ENCODE measurements at regions not wholly inside any gene's neighbourhood (a gene's known extent, or its start where the extent isn't known, plus 50 kb on each side); places are given as distances from the start of the nearest gene placed in this dataset.

- H3K27me3 ChIP-seq (ENCODE audit: control insufficient read depth in 1 of 2, insufficient read depth in 1 of 2, low read length in 2 of 2): peaks cover 0 to 3% of the 10 kb centered on the region in 2 experiments
- 71% methylated on average over 6 of the region's 7 CpGs for WGBS
- no peaks in the 10 kb centered on the region for H3K79me1 ChIP-seq (replicated peaks; ENCODE audit: low read length, poor library complexity, severe bottlenecking)
Observed at GRCh38 chr15:93420477-93420876, 331.5 kb upstream of the RGMA start.

GRCh38 chr15:93420050-93420452 is 331.0 kb upstream of the RGMA start:
- no peak overlapping the region for H4K91ac ChIP-seq (ENCODE audit: low read length)
- no peak overlapping the region for H4K8ac ChIP-seq (ENCODE audit: low read length)
- H3K79me1 ChIP-seq (replicated peaks; ENCODE audit: low read length, poor library complexity, severe bottlenecking): no peaks in the 10 kb centered on the region
- H3K4me3 ChIP-seq (ENCODE audit: insufficient read depth in 1 of 2, low read depth in 1 of 2, low read length in 2 of 2): no peak overlapping the region
- no peak overlapping the region for H3K4me2 ChIP-seq (ENCODE audit: low read length, poor library complexity, severe bottlenecking)
- DNase-seq: no peak
- H3K18ac ChIP-seq (ENCODE audit: low read depth in 1 of 2, low read length in 2 of 2): no peak overlapping the region
- H2AFZ ChIP-seq (ENCODE audit: low read depth, low read length): no peak overlapping the region
- peaks cover 0 to 3% of the 10 kb centered on the region in 2 experiments for H3K27me3 ChIP-seq (ENCODE audit: control insufficient read depth in 1 of 2, insufficient read depth in 1 of 2, low read length in 2 of 2)
- 32% methylated on average over 1 of the region's 1 CpG for WGBS
- no peak overlapping the region for H3K14ac ChIP-seq (ENCODE audit: low read length in 2 of 2)
- no peaks in the 10 kb centered on the region for H3K9me3 ChIP-seq (ENCODE audit: control insufficient read depth, low read length)
- no peak overlapping the region for H2AK5ac ChIP-seq (ENCODE audit: low read length, severe bottlenecking)
- no peak overlapping the region for H3K9ac ChIP-seq (ENCODE audit: low read length)
- no peaks in the 10 kb centered on the region for H3K36me3 ChIP-seq (ENCODE audit: control insufficient read depth in 1 of 2, insufficient read depth in 2 of 2, low read depth in 1 of 2, low read length in 2 of 2)
- H2BK15ac ChIP-seq (ENCODE audit: low read depth, poor library complexity, severe bottlenecking): no peak overlapping the region
- H2BK120ac ChIP-seq (ENCODE audit: low read depth, low read length): no peak overlapping the region
- H3K27ac ChIP-seq (ENCODE audit: low read length, poor library complexity, severe bottlenecking): no peak overlapping the region
- no peak overlapping the region for H3K23ac ChIP-seq (ENCODE audit: low read length in 2 of 2)
- H3K4ac ChIP-seq (ENCODE audit: low read depth in 1 of 2, low read length in 2 of 2): no peak overlapping the region
- no peak overlapping the region for H2BK12ac ChIP-seq (ENCODE audit: low read length in 2 of 2)
- no peak overlapping the region for H2BK5ac ChIP-seq (ENCODE audit: low read depth, low read length, poor library complexity, severe bottlenecking)
- no peaks in the 10 kb centered on the region for H3K4me1 ChIP-seq (ENCODE audit: control insufficient read depth, insufficient read depth, low read depth, low read length)

More at GRCh38 chr15:93420477-93420876, 331.5 kb upstream of the RGMA start:
- no peaks in the 10 kb centered on the region for H3K9me3 ChIP-seq (ENCODE audit: control insufficient read depth, low read length)
- H2AK5ac ChIP-seq (ENCODE audit: low read length, severe bottlenecking): no peak overlapping the region
- H3K36me3 ChIP-seq (ENCODE audit: control insufficient read depth in 1 of 2, insufficient read depth in 2 of 2, low read depth in 1 of 2, low read length in 2 of 2): no peaks in the 10 kb centered on the region
- H2AFZ ChIP-seq (ENCODE audit: low read depth, low read length): no peak overlapping the region
- H2BK12ac ChIP-seq (ENCODE audit: low read length in 2 of 2): no peak overlapping the region
- H3K4me3 ChIP-seq (ENCODE audit: insufficient read depth in 1 of 2, low read depth in 1 of 2, low read length in 2 of 2): no peak overlapping the region
- H3K14ac ChIP-seq (ENCODE audit: low read length in 2 of 2): no peak overlapping the region
- H3K4me2 ChIP-seq (ENCODE audit: low read length, poor library complexity, severe bottlenecking): no peak overlapping the region
- no peak overlapping the region for H3K4ac ChIP-seq (ENCODE audit: low read depth in 1 of 2, low read length in 2 of 2)
- H3K27ac ChIP-seq (ENCODE audit: low read length, poor library complexity, severe bottlenecking): no peak overlapping the region
- H2BK5ac ChIP-seq (ENCODE audit: low read depth, low read length, poor library complexity, severe bottlenecking): no peak overlapping the region
- H3K9ac ChIP-seq (ENCODE audit: low read length): no peak overlapping the region
- no peak overlapping the region for H2BK120ac ChIP-seq (ENCODE audit: low read depth, low read length)
- no peaks in the 10 kb centered on the region for H3K4me1 ChIP-seq (ENCODE audit: control insufficient read depth, insufficient read depth, low read depth, low read length)
- no peak overlapping the region for H3K18ac ChIP-seq (ENCODE audit: low read depth in 1 of 2, low read length in 2 of 2)
- no peak overlapping the region for H4K8ac ChIP-seq (ENCODE audit: low read length)
- no peak overlapping the region for H4K91ac ChIP-seq (ENCODE audit: low read length)
- no peak for DNase-seq
- no peak overlapping the region for H2BK15ac ChIP-seq (ENCODE audit: low read depth, poor library complexity, severe bottlenecking)
- H3K23ac ChIP-seq (ENCODE audit: low read length in 2 of 2): no peak overlapping the region

GRCh38 chr15:93418566-93418965 is 329.6 kb upstream of the RGMA start:
- Histone ChIP-seq H2AK5ac (ENCODE audit: low read length, severe bottlenecking) (no peak overlapping the region), H3K9me3 (ENCODE audit: control insufficient read depth, low read length) (no peaks in the 10 kb centered on the region), H3K9ac (ENCODE audit: low read length) (no peak overlapping the region), H3K14ac (ENCODE audit: low read length in 2 of 2) (no peak overlapping the region), H2BK120ac (ENCODE audit: low read depth, low read length) (no peak overlapping the region), H3K18ac (ENCODE audit: low read depth in 1 of 2, low read length in 2 of 2) (no peak overlapping the region), H3K4me2 (ENCODE audit: low read length, poor library complexity, severe bottlenecking) (no peak overlapping the region), H2BK5ac (ENCODE audit: low read depth, low read length, poor library complexity, severe bottlenecking) (no peak overlapping the region), H2BK12ac (ENCODE audit: low read length in 2 of 2) (no peak overlapping the region), H3K27me3 (ENCODE audit: control insufficient read depth in 1 of 2, insufficient read depth in 1 of 2, low read length in 2 of 2) (peaks cover 0 to 3% of the 10 kb centered on the region in 2 experiments), H2BK15ac (ENCODE audit: low read depth, poor library complexity, severe bottlenecking) (no peak overlapping the region), H2AFZ (ENCODE audit: low read depth, low read length) (no peak overlapping the region), H3K36me3 (ENCODE audit: control insufficient read depth in 1 of 2, insufficient read depth in 2 of 2, low read depth in 1 of 2, low read length in 2 of 2) (no peaks in the 10 kb centered on the region), H3K4me1 (ENCODE audit: control insufficient read depth, insufficient read depth, low read depth, low read length) (no peaks in the 10 kb centered on the region), H3K4ac (ENCODE audit: low read depth in 1 of 2, low read length in 2 of 2) (no peak overlapping the region), H4K91ac (ENCODE audit: low read length) (no peak overlapping the region), H4K8ac (ENCODE audit: low read length) (no peak overlapping the region), H3K27ac (ENCODE audit: low read length, poor library complexity, severe bottlenecking) (no peak overlapping the region), H3K4me3 (ENCODE audit: insufficient read depth in 1 of 2, low read depth in 1 of 2, low read length in 2 of 2) (no peak overlapping the region), H3K23ac (ENCODE audit: low read length in 2 of 2) (no peak overlapping the region), H3K79me1 (replicated peaks; ENCODE audit: low read length, poor library complexity, severe bottlenecking) (no peaks in the 10 kb centered on the region)
- WGBS: 66% methylated on average over 4 of the region's 6 CpGs
- no peak for DNase-seq

GRCh38 chr15:93417631-93418030 is 328.6 kb upstream of the RGMA start:
- no peak overlapping the region for H3K4me3 ChIP-seq (ENCODE audit: insufficient read depth in 1 of 2, low read depth in 1 of 2, low read length in 2 of 2)
- H3K36me3 ChIP-seq (ENCODE audit: control insufficient read depth in 1 of 2, insufficient read depth in 2 of 2, low read depth in 1 of 2, low read length in 2 of 2): no peaks in the 10 kb centered on the region
- no peak overlapping the region for H3K14ac ChIP-seq (ENCODE audit: low read length in 2 of 2)
- no peak overlapping the region for H4K91ac ChIP-seq (ENCODE audit: low read length)
- no peak overlapping the region for H3K9ac ChIP-seq (ENCODE audit: low read length)
- no peak overlapping the region for H3K4ac ChIP-seq (ENCODE audit: low read depth in 1 of 2, low read length in 2 of 2)
- H2AFZ ChIP-seq (ENCODE audit: low read depth, low read length): no peak overlapping the region
- DNase-seq: no peak
- H2BK120ac ChIP-seq (ENCODE audit: low read depth, low read length): no peak overlapping the region
- H3K27ac ChIP-seq (ENCODE audit: low read length, poor library complexity, severe bottlenecking): no peak overlapping the region
- no peaks in the 10 kb centered on the region for H3K9me3 ChIP-seq (ENCODE audit: control insufficient read depth, low read length)
- no peak overlapping the region for H3K18ac ChIP-seq (ENCODE audit: low read depth in 1 of 2, low read length in 2 of 2)
- H3K23ac ChIP-seq (ENCODE audit: low read length in 2 of 2): no peak overlapping the region
- H3K79me1 ChIP-seq (replicated peaks; ENCODE audit: low read length, poor library complexity, severe bottlenecking): no peaks in the 10 kb centered on the region
- no peak overlapping the region for H2BK5ac ChIP-seq (ENCODE audit: low read depth, low read length, poor library complexity, severe bottlenecking)
- WGBS: 30% methylated on average over 5 of the region's 6 CpGs
- peaks cover 0 to 3% of the 10 kb centered on the region in 2 experiments for H3K27me3 ChIP-seq (ENCODE audit: control insufficient read depth in 1 of 2, insufficient read depth in 1 of 2, low read length in 2 of 2)
- H3K4me2 ChIP-seq (ENCODE audit: low read length, poor library complexity, severe bottlenecking): no peak overlapping the region
- no peak overlapping the region for H4K8ac ChIP-seq (ENCODE audit: low read length)
- H2BK12ac ChIP-seq (ENCODE audit: low read length in 2 of 2): no peak overlapping the region
- H3K4me1 ChIP-seq (ENCODE audit: control insufficient read depth, insufficient read depth, low read depth, low read length): no peaks in the 10 kb centered on the region
- H2BK15ac ChIP-seq (ENCODE audit: low read depth, poor library complexity, severe bottlenecking): no peak overlapping the region
- H2AK5ac ChIP-seq (ENCODE audit: low read length, severe bottlenecking): no peak overlapping the region
